GM13976 (cell line): ENCODE measurements at regions not wholly inside any gene's neighbourhood (a gene's known extent, or its start where the extent isn't known, plus 50 kb on each side); places are given as distances from the start of the nearest gene placed in this dataset.

Experiments
- DNase-seq: peaks from one replicate; pipeline ENCODE4 v3.0.0; 2012; ENCODE audit warnings: low spot score
- in situ Hi-C: fragments of 300-500 bp; cut with MboI; formaldehyde crosslinking; loops from one replicate; pipeline ENCODE4 v1.12.0; 2022; ENCODE audit warnings: low sequenced_read_pairs, mixed read lengths, inconsistent platforms; ENCODE audit not compliant: unreplicated experiment
- TF ChIP-seq, protein P1 (sequence below): IDR thresholded peaks from 2 replicates; pipeline ENCODE4 v1.5.1; 2012; ENCODE audit warnings: borderline replicate concordance, mild to moderate bottlenecking; ENCODE audit not compliant: insufficient read depth; ENCODE audit errors: extremely low read depth, missing control alignments, control extremely low read depth

DNA sequence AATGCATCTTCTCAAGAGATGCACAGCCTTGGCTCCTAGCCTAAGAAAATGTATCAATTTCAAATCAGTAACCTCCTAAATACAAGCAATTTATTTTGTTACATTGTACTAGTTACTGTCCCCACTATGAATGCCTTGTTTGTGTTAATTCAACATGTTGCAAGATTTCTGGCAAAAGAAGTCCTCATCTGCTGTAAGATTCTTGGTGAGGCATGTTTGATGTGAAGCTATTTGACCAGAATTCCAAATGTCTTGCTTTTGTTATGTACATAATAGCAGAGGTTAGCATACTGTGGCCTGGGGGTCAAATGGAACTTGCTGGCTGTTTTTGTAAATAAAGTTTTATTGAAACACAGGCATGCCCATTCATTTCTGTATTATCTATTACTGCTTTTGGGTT lies 1023.1 kb upstream of the WWC1 start:
- no peak for DNase-seq
- TF ChIP-seq, protein P1, sequence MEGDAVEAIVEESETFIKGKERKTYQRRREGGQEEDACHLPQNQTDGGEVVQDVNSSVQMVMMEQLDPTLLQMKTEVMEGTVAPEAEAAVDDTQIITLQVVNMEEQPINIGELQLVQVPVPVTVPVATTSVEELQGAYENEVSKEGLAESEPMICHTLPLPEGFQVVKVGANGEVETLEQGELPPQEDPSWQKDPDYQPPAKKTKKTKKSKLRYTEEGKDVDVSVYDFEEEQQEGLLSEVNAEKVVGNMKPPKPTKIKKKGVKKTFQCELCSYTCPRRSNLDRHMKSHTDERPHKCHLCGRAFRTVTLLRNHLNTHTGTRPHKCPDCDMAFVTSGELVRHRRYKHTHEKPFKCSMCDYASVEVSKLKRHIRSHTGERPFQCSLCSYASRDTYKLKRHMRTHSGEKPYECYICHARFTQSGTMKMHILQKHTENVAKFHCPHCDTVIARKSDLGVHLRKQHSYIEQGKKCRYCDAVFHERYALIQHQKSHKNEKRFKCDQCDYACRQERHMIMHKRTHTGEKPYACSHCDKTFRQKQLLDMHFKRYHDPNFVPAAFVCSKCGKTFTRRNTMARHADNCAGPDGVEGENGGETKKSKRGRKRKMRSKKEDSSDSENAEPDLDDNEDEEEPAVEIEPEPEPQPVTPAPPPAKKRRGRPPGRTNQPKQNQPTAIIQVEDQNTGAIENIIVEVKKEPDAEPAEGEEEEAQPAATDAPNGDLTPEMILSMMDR, result no peak
- in situ Hi-C loops, result no loop called here

DNA sequence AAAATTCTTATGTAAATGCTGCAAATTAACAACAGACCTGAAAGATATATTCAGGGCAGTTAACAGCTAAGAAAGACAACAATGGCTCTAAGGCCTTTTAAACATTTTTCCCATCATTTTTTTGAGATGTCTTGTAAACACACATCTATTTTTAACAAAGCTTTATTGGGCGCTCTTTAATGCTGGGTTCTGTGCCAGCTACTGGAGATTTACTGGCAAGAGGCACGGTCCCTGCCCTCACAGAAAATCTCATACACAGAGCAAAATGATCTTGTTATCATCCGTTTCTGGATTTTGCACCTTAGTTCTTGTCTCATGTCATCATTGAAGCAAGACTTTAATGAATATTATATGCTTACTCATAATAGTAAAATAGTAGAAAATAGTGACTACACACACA lies 1022.3 kb upstream of the WWC1 start:
- no peak for DNase-seq
- in situ Hi-C loops, result no loop called here

DNA sequence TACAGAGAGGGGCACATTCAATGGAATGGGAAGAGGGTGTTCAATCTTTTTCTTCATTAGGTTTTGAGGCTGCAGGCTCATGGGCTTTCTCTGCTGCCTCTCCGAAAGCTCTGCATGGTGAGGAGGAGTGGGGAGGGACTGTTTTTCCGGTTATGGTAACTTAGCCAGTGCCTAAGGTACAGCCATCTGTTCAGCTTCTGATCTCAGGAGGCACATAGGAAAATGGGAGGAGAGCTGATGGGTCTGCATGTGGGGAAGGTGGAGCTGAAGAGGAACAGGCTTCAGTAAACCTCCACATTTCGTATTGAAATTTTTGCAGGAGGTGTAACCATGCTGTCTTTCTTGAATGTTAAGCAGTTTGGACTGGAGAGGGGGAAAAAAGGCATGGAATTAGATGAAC lies 1020.4 kb upstream of the WWC1 start:
- TF ChIP-seq, protein P1, result no peak
- in situ Hi-C loops, result no loop called here
- no peak for DNase-seq

More for the DNA sequence above, 1022.3 kb upstream of the WWC1 start:
- TF ChIP-seq, protein P1, result no peak

DNA sequence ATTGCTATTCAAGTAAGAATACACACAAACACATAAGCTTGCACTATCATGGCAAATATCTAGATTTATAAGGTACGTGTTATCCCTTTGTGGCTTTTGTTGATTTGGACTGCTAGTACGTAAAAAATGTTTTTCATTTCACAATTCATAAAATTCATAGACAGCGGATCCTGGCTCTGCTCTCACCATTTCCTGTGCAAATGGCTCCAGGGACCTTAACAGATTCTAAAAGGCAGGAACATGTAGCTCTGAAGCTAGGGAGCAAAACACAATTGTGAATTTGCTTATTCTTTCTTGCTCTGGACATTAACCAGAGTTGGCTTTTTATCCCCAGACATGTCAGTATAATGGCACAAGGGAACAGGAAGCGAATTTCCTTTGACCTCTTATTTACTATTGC lies 1019.9 kb upstream of the WWC1 start:
- DNase-seq, result no peak
- in situ Hi-C loops, result no loop called here
- TF ChIP-seq, protein P1, result no peak

DNA sequence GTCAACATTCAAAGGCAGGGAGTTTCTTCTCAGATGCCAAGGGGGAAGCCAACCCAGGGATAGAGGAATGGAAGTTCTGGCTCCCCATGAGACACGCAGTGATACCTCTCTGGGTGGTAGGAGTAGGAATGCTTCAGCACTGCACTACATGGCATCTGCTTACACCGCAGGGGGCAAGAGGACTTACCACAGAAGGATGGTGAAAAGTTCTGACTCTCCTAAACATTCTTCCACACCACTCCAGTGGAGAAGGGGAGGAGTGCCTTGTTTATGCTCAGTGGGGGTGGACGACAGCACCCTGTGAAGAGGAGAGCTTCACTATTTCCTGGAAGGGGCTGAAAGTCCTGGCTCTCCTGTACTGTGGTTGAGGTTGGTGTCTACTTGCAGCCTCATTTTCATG lies 1011.3 kb upstream of the WWC1 start:
- DNase-seq, result no peak
- TF ChIP-seq, protein P1, result no peak
- in situ Hi-C loops, result no loop called here

DNA sequence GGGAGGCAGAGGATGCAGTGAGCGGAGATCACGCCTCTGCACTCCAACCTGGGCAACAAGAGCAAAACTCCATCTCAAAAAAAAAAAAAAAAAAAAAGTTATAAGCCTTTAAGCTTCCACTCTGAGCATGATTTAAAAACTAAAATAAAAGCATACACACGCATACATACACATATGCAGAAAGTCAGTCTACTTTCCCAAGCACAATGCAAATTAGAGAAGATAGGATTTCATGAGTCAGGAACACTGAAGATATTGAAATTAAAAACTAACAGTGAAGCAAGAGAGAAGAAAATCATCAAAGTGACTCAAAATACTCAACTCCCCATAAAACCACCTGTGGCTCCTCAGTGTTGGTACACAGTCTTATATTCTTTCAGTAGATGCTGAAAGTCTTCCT lies 1009.5 kb upstream of the WWC1 start:
- in situ Hi-C loops, result no loop called here
- TF ChIP-seq, protein P1, result no peak
- DNase-seq, result no peak

DNA sequence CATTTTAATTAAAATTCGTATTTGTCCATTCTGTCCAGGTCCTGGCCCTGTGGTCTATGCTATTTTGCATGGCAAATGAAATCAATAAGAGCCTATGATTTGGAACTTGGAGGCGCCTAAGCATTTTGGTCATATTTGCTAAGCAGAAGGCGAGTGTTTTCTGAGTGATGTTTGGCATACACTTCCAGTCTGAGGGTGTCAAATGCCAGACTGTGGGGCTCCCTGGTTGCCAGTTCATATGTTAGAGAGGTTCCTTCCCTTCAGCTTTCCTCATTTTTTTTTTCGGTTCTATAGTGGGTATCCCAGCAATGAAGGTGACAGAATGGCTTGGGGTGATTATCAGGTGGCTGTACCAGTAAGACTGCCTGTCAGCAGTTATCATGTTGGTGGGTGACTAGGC lies 1007.8 kb upstream of the WWC1 start:
- in situ Hi-C loops, result no loop called here
- DNase-seq, result no peak
- TF ChIP-seq, protein P1, result no peak
